ENCODE measurements at regions not wholly inside any gene's neighbourhood (a gene's known extent, or its start where the extent isn't known, plus 50 kb on each side); places are given as distances from the start of the nearest gene placed in this dataset.

- Histone ChIP-seq H3K4me1 (no peaks in the 10 kb centered on the region), H3K9me3 (no peaks in the 10 kb centered on the region), H3K27me3 (no peaks in the 10 kb centered on the region), H3K27ac (no peak overlapping the region), H3K36me3 (no peaks in the 10 kb centered on the region), H3K4me3 (no peak overlapping the region), H4K20me1 (no peaks in the 10 kb centered on the region), H3K9ac (no peak overlapping the region), H3K4me2 (no peak overlapping the region)
- no peak for TF ChIP-seq Cebpa-rat (IDR thresholded peaks at IDR 0.05)
Measured at GRCh38 chr18:37796823-37797349, 231.3 kb upstream of the CELF4 start.

GRCh38 chr18:37787452-37787851 is 221.9 kb upstream of the CELF4 start:
- Histone ChIP-seq H3K9ac (no peak overlapping the region), H3K36me3 (no peaks in the 10 kb centered on the region), H4K20me1 (no peaks in the 10 kb centered on the region), H3K9me3 (no peaks in the 10 kb centered on the region), H3K27me3 (no peaks in the 10 kb centered on the region), H3K4me2 (no peak overlapping the region), H3K27ac (no peak overlapping the region), H3K4me1 (no peaks in the 10 kb centered on the region), H3K4me3 (no peak overlapping the region)
- no peak for TF ChIP-seq Cebpa-rat (IDR thresholded peaks at IDR 0.05)

GRCh38 chr18:37783771-37784170 is 218.2 kb upstream of the CELF4 start:
- no peaks in the 10 kb centered on the region for H3K9me3 ChIP-seq
- no peaks in the 10 kb centered on the region for H4K20me1 ChIP-seq
- no peak overlapping the region for H3K9ac ChIP-seq
- H3K27ac ChIP-seq, result no peak overlapping the region
- no peaks in the 10 kb centered on the region for H3K27me3 ChIP-seq
- no peaks in the 10 kb centered on the region for H3K4me1 ChIP-seq
- H3K4me2 ChIP-seq, result no peak overlapping the region
- no peaks in the 10 kb centered on the region for H3K36me3 ChIP-seq
- no peak overlapping the region for H3K4me3 ChIP-seq
- TF ChIP-seq Cebpa-rat (IDR thresholded peaks at IDR 0.05), result no peak

- no peaks in the 10 kb centered on the region for H3K27me3 ChIP-seq
- no peaks in the 10 kb centered on the region for H3K9me3 ChIP-seq
- H3K4me2 ChIP-seq, result no peak overlapping the region
- H4K20me1 ChIP-seq, result no peaks in the 10 kb centered on the region
- no peak overlapping the region for H3K4me3 ChIP-seq
- TF ChIP-seq Cebpa-rat (IDR thresholded peaks at IDR 0.05), result no peak
- no peaks in the 10 kb centered on the region for H3K36me3 ChIP-seq
- H3K27ac ChIP-seq, result no peak overlapping the region
- H3K4me1 ChIP-seq, result no peaks in the 10 kb centered on the region
- H3K9ac ChIP-seq, result no peak overlapping the region
Measured at GRCh38 chr18:37779220-37779619, 213.6 kb upstream of the CELF4 start.

DNA sequence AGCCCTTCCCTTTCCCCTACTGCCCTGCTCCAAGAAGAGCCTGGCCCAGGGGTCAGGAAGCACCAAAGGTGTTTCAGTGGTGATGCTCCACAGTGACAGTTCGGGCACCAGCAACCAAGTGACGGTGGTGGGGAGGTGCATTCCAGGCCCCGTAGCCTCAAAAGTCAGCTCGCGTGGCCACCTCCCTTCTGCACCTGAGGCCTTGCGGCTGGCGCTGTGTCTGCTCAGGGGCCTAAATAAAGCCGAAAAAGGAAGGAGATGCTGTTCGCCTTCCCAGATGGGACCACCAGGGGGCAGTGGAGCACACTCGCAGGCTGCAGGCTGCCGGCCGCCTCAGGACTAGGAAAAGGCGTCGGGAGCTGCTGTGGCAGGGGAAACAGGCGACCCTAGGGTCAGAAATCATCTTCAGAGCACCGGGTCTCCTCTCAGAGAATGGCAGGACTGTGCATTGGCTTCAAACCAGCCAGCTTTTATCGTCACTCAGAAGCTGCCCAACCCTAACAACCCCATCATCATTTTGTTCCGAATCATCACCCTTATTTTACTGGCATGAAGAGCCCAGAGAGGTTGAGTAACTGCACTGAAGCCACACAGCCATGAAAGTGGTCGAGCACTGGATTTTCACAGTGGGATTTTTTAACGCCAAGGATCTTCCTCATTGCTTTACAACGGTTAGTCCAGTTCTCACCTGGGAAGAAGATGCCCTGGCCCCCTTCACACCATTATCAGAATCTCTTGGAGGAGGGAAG is 213.0 kb upstream of the CELF4 start:
- no peaks in the 10 kb centered on the region for H3K27me3 ChIP-seq

DNA sequence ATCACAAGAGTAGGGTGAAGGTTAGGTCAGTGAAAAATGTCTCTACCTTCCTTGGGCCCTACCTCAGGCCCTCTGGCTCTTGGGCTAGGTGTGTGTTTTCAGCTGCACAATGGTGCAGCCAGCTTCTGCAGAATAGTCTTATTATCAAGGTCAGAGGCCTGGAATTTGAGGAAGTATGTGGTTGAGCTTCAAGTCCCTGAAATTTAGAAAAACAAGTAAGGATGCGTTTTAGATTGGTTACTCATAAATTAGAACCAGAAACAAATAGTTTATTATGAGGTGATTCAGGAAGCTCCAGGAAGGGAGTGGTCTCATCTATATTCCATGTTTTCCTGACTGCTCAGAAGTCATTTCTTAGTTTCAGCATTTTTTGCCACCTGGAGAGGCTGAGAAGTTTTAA is 204.2 kb upstream of the CELF4 start:
- Histone ChIP-seq H3K27ac (no peak overlapping the region), H3K4me1 (no peaks in the 10 kb centered on the region), H3K4me2 (no peak overlapping the region), H3K27me3 (no peaks in the 10 kb centered on the region), H3K9me3 (no peaks in the 10 kb centered on the region), H3K4me3 (no peak overlapping the region), H3K36me3 (no peaks in the 10 kb centered on the region), H3K9ac (no peak overlapping the region), H4K20me1 (no peaks in the 10 kb centered on the region)
- TF ChIP-seq Cebpa-rat (IDR thresholded peaks at IDR 0.05), result no peak

More for the DNA sequence above, 213.0 kb upstream of the CELF4 start:
- Histone ChIP-seq H3K4me2 (no peak overlapping the region), H4K20me1 (no peaks in the 10 kb centered on the region), H3K4me1 (no peaks in the 10 kb centered on the region), H3K9ac (no peak overlapping the region), H3K9me3 (no peaks in the 10 kb centered on the region), H3K27ac (no peak overlapping the region), H3K36me3 (no peaks in the 10 kb centered on the region), H3K4me3 (no peak overlapping the region)
- no peak for TF ChIP-seq Cebpa-rat (IDR thresholded peaks at IDR 0.05)

GRCh38 chr18:37764541-37765288 is 199.1 kb upstream of the CELF4 start:
- H3K9me3 ChIP-seq, result no peaks in the 10 kb centered on the region
- TF ChIP-seq Cebpa-rat (IDR thresholded peaks at IDR 0.05), result no peak
- no peaks in the 10 kb centered on the region for H4K20me1 ChIP-seq
- no peak overlapping the region for H3K4me3 ChIP-seq
- H3K27me3 ChIP-seq, result no peaks in the 10 kb centered on the region
- no peak overlapping the region for H3K27ac ChIP-seq
- no peak overlapping the region for H3K9ac ChIP-seq
- H3K4me1 ChIP-seq, result no peaks in the 10 kb centered on the region
- H3K4me2 ChIP-seq, result no peak overlapping the region
- H3K36me3 ChIP-seq, result no peaks in the 10 kb centered on the region

GRCh38 chr18:37762076-37762621 is 196.6 kb upstream of the CELF4 start:
- Histone ChIP-seq H3K4me2 (no peak overlapping the region), H3K9ac (no peak overlapping the region), H3K4me1 (no peaks in the 10 kb centered on the region), H3K4me3 (no peak overlapping the region), H3K27me3 (no peaks in the 10 kb centered on the region), H3K9me3 (no peaks in the 10 kb centered on the region), H3K36me3 (no peaks in the 10 kb centered on the region), H3K27ac (no peak overlapping the region), H4K20me1 (no peaks in the 10 kb centered on the region)
- no peak for TF ChIP-seq Cebpa-rat (IDR thresholded peaks at IDR 0.05)

DNA sequence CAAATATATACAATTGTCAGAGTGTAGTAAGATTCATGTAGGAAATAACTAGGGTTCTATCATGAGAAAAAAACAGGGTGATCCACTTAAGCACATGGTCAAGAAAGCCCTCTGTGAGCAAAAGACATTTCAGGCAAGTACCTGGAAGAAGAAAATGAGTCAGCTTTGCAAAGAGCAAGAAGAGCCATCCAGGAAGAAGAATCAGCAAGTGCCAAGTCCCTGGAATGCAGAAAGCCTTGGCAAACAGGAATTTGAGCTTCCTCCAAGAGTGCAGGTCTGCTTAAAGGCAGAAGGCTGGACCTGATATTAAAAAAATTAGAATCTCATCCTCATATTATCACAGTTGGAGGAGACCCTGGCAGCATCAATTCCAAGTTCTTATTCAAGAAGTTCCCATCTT is 188.5 kb upstream of the CELF4 start:
- no peak overlapping the region for H3K4me2 ChIP-seq
- H3K4me1 ChIP-seq, result no peaks in the 10 kb centered on the region
- H3K27me3 ChIP-seq, result no peaks in the 10 kb centered on the region
- TF ChIP-seq Cebpa-rat (IDR thresholded peaks at IDR 0.05), result no peak
- H3K36me3 ChIP-seq, result no peaks in the 10 kb centered on the region
- no peaks in the 10 kb centered on the region for H4K20me1 ChIP-seq
- H3K9me3 ChIP-seq, result no peaks in the 10 kb centered on the region
- no peak overlapping the region for H3K9ac ChIP-seq
- H3K4me3 ChIP-seq, result no peak overlapping the region
- H3K27ac ChIP-seq, result no peak overlapping the region

DNA sequence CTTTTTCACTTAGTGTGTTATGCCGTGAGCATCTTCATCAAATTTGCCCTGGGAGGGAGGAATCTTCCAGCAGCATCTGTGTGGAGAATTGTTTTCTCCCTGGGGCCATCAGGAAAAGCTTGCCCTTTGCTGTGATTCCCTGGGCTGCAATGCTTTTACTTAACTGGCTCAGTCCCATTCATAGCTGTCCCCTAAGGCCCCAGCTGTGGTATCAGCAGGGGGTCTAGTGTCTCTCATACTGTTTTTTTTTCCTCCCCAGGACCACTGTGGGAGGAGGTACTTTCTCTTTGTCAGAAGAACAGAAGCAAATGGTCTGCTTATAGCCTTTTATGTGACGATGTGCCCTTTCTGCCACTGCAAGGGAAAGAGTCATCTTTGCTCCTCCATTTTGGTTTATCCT is 176.8 kb upstream of the CELF4 start:
- Histone ChIP-seq H3K36me3 (no peaks in the 10 kb centered on the region), H4K20me1 (no peaks in the 10 kb centered on the region), H3K4me2 (no peak overlapping the region), H3K9ac (no peak overlapping the region), H3K4me3 (no peak overlapping the region), H3K27me3 (no peaks in the 10 kb centered on the region), H3K4me1 (peaks cover 7% of the 10 kb centered on the region; the same call in 1 of the 2 replicates), H3K9me3 (no peaks in the 10 kb centered on the region), H3K27ac (no peak overlapping the region)
- no peak for TF ChIP-seq Cebpa-rat (IDR thresholded peaks at IDR 0.05)
